Duodenal mucosa (tissue), 2 donors: ENCODE measurements at regions not wholly inside any gene's neighbourhood (a gene's known extent, or its start where the extent isn't known, plus 50 kb on each side); places are given as distances from the start of the nearest gene placed in this dataset.
"Not testable (repeated sequence)": the region's sequence is repeated elsewhere in the genome, so short reads cannot be mapped to it uniquely, and the experiment has no call there.

Source experiments
- H3K27ac ChIP-seq: one replicate; pipeline ENCODE4 v1.7.0; 2013; ENCODE audit warnings: low read depth, low read length
- H3K27me3 ChIP-seq, 2 donors: one replicate each; pipeline ENCODE4 v1.7.0; 2013; ENCODE audit warnings: low read length in 2 of 2, control low read depth in 1 of 2; ENCODE audit not compliant: insufficient read depth in 2 of 2, control insufficient read depth in 1 of 2
- H3K36me3 ChIP-seq, 2 donors: one replicate each; pipeline ENCODE4 v1.7.0; 2013; ENCODE audit warnings: low read length in 2 of 2, control low read depth in 1 of 2; ENCODE audit not compliant: insufficient read depth in 2 of 2, control insufficient read depth in 1 of 2
- H3K4me1 ChIP-seq, 2 donors: one replicate each; pipeline ENCODE4 v1.7.0; 2013; ENCODE audit warnings: low read length in 2 of 2, control low read depth in 1 of 2; ENCODE audit not compliant: insufficient read depth in 2 of 2, control insufficient read depth in 1 of 2
- H3K4me3 ChIP-seq, 2 donors: one replicate each; pipeline ENCODE4 v1.7.0; 2013; ENCODE audit warnings: low read length in 2 of 2, low read depth in 1 of 2
- H3K9ac ChIP-seq, 2 donors: one replicate each; pipeline ENCODE4 v1.7.0; 2013; ENCODE audit warnings: low read length in 2 of 2, low read depth in 1 of 2
- H3K9me3 ChIP-seq, 2 donors: one replicate each; pipeline ENCODE4 v1.7.0; 2013; ENCODE audit warnings: low read length in 2 of 2, control low read depth in 1 of 2; ENCODE audit not compliant: control insufficient read depth in 1 of 2

GRCh38 chr9:39533001-39533762, 177.7 kb downstream of the SPATA31A1 start:
- H3K4me1 ChIP-seq = not testable (repeated sequence)

GRCh38 chr9:39533763-39534548, 178.5 kb downstream of the SPATA31A1 start:
- not testable (repeated sequence) for H3K4me3 ChIP-seq, H3K9me3 ChIP-seq, H3K36me3 ChIP-seq, H3K4me1 ChIP-seq, H3K27me3 ChIP-seq, H3K27ac ChIP-seq, H3K9ac ChIP-seq

More at GRCh38 chr9:39533001-39533762, 177.7 kb downstream of the SPATA31A1 start:
- not testable (repeated sequence) for H3K4me3 ChIP-seq, H3K27ac ChIP-seq, H3K27me3 ChIP-seq, H3K9ac ChIP-seq, H3K9me3 ChIP-seq, H3K36me3 ChIP-seq

GRCh38 chr9:39534897-39535296, 179.4 kb downstream of the SPATA31A1 start:
- not testable (repeated sequence) for H3K27ac ChIP-seq, H3K36me3 ChIP-seq, H3K9me3 ChIP-seq, H3K4me1 ChIP-seq, H3K27me3 ChIP-seq, H3K4me3 ChIP-seq, H3K9ac ChIP-seq

- not testable (repeated sequence) for H3K27me3 ChIP-seq, H3K4me1 ChIP-seq, H3K9ac ChIP-seq, H3K4me3 ChIP-seq, H3K36me3 ChIP-seq, H3K27ac ChIP-seq, H3K9me3 ChIP-seq
Observed at GRCh38 chr9:39542157-39542556, 186.7 kb downstream of the SPATA31A1 start.

- H3K27me3 ChIP-seq, H3K4me3 ChIP-seq, H3K27ac ChIP-seq, H3K4me1 ChIP-seq, H3K9me3 ChIP-seq, H3K9ac ChIP-seq, H3K36me3 ChIP-seq: not testable (repeated sequence)
Observed at GRCh38 chr9:39545079-39545478, 189.6 kb downstream of the SPATA31A1 start.

- not testable (repeated sequence) for H3K4me3 ChIP-seq, H3K27ac ChIP-seq
Observed at GRCh38 chr9:39550573-39550972, 195.1 kb downstream of the SPATA31A1 start.

GRCh38 chr9:39551544-39551943, 196.1 kb downstream of the SPATA31A1 start:
- not testable (repeated sequence) for H3K27me3 ChIP-seq, H3K36me3 ChIP-seq, H3K4me3 ChIP-seq, H3K9me3 ChIP-seq, H3K4me1 ChIP-seq, H3K9ac ChIP-seq, H3K27ac ChIP-seq

More at GRCh38 chr9:39550573-39550972, 195.1 kb downstream of the SPATA31A1 start:
- not testable (repeated sequence) for H3K4me1 ChIP-seq, H3K27me3 ChIP-seq, H3K9me3 ChIP-seq, H3K36me3 ChIP-seq, H3K9ac ChIP-seq

- not testable (repeated sequence) for H3K27me3 ChIP-seq, H3K9ac ChIP-seq, H3K36me3 ChIP-seq, H3K9me3 ChIP-seq, H3K4me1 ChIP-seq, H3K27ac ChIP-seq, H3K4me3 ChIP-seq
Observed at GRCh38 chr9:39552242-39552881, 196.9 kb downstream of the SPATA31A1 start.

GRCh38 chr9:39554352-39554751, 198.9 kb downstream of the SPATA31A1 start:
- H3K27me3 ChIP-seq, H3K36me3 ChIP-seq, H3K9me3 ChIP-seq, H3K27ac ChIP-seq, H3K9ac ChIP-seq, H3K4me1 ChIP-seq, H3K4me3 ChIP-seq: not testable (repeated sequence)

- not testable (repeated sequence) for H3K9me3 ChIP-seq, H3K4me3 ChIP-seq, H3K9ac ChIP-seq, H3K27ac ChIP-seq, H3K36me3 ChIP-seq, H3K27me3 ChIP-seq, H3K4me1 ChIP-seq
Observed at GRCh38 chr9:39559384-39559783, 203.9 kb downstream of the SPATA31A1 start.
